ENCODE measurements at regions not wholly inside any gene's neighbourhood (a gene's known extent, or its start where the extent isn't known, plus 50 kb on each side); places are given as distances from the start of the nearest gene placed in this dataset.

DNA sequence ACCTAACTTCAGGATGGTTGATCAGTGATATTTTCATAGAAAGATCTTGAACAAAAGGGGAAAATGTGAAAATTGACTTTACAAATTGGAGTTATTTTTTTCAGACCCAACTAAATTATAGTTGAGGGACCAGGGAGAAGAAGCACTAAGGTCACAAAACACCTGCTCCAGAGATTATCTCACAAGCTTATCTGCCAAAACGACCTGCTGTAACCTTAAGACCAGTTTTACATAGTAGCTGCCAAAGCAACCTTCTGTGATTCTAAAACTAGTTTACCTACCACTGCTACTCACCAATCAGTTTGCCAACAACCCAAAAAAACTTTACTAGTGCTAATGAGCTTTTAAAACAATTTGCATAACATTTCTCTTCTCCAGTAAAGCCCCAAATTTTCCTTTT, 972.1 kb downstream of the C4orf33 start:
- TF ChIP-seq, protein P1, sequence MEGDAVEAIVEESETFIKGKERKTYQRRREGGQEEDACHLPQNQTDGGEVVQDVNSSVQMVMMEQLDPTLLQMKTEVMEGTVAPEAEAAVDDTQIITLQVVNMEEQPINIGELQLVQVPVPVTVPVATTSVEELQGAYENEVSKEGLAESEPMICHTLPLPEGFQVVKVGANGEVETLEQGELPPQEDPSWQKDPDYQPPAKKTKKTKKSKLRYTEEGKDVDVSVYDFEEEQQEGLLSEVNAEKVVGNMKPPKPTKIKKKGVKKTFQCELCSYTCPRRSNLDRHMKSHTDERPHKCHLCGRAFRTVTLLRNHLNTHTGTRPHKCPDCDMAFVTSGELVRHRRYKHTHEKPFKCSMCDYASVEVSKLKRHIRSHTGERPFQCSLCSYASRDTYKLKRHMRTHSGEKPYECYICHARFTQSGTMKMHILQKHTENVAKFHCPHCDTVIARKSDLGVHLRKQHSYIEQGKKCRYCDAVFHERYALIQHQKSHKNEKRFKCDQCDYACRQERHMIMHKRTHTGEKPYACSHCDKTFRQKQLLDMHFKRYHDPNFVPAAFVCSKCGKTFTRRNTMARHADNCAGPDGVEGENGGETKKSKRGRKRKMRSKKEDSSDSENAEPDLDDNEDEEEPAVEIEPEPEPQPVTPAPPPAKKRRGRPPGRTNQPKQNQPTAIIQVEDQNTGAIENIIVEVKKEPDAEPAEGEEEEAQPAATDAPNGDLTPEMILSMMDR (IDR thresholded peaks at IDR 0.05) = no peak
- TF ChIP-seq POLR2AphosphoS5 (IDR thresholded peaks at IDR 0.05) (no peak), POLR2A (IDR thresholded peaks at IDR 0.05) (no peak)
